ENCODE measurements at regions not wholly inside any gene's neighbourhood (a gene's known extent, or its start where the extent isn't known, plus 50 kb on each side); places are given as distances from the start of the nearest gene placed in this dataset.

DNA sequence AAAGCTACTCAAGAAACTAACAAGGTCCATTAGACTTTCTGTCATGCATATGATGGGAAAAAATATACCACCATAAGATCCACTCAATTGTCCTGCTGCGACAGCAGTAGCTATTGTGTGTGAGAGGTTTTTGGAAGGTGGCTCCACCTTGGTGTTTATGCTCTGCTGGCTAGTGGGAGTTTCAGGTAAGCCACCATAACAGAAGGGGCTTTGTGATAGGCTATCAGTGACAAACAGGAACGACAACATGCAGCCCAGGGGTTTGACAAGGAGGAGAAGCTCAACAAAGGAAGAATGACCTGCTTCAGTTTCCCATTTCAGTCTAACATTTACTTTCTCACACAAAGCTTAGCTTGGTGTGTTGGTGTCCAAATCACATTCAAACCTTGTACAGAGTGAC lies 182.6 kb downstream of the ATOH1 start (continued):
- TF ChIP-seq, protein P1, sequence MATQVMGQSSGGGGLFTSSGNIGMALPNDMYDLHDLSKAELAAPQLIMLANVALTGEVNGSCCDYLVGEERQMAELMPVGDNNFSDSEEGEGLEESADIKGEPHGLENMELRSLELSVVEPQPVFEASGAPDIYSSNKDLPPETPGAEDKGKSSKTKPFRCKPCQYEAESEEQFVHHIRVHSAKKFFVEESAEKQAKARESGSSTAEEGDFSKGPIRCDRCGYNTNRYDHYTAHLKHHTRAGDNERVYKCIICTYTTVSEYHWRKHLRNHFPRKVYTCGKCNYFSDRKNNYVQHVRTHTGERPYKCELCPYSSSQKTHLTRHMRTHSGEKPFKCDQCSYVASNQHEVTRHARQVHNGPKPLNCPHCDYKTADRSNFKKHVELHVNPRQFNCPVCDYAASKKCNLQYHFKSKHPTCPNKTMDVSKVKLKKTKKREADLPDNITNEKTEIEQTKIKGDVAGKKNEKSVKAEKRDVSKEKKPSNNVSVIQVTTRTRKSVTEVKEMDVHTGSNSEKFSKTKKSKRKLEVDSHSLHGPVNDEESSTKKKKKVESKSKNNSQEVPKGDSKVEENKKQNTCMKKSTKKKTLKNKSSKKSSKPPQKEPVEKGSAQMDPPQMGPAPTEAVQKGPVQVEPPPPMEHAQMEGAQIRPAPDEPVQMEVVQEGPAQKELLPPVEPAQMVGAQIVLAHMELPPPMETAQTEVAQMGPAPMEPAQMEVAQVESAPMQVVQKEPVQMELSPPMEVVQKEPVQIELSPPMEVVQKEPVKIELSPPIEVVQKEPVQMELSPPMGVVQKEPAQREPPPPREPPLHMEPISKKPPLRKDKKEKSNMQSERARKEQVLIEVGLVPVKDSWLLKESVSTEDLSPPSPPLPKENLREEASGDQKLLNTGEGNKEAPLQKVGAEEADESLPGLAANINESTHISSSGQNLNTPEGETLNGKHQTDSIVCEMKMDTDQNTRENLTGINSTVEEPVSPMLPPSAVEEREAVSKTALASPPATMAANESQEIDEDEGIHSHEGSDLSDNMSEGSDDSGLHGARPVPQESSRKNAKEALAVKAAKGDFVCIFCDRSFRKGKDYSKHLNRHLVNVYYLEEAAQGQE (IDR thresholded peaks at IDR 0.05; ENCODE audit: low read depth, low read length): no peak
- TF ChIP-seq RXRA (IDR thresholded peaks at IDR 0.05; ENCODE audit: borderline replicate concordance, low read depth): no peak

DNA sequence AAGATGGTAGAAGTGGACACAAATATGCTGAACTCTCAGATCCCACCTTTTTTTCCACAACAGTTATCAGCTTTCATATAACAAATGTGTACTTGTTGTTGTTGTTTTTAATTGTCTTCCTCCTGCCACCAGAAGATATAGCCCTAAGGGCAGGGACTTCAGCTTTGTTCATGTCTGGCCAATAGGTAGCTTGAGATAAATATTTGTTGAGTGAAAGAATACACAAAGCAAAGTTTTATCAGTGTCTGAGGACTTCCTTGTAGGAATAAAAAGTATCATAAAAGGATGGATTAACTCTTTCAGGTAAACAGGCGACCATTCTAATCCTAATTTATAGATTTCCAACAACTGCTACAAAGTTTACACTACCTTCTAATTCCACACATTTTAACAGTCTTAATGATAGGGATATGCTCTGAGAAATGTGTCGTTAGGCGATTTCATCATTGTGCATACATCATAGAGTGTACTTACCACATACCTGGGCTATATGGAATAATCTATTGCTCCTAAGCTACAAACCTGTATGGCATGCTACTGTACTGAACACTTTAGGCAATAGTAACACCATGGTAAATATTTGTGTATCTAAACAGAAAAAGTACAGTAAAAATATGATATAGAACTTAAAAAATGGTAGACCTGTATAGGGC lies 186.1 kb downstream of the ATOH1 start:
- H4K20me1 ChIP-seq (ENCODE audit: insufficient read depth): no peaks in the 10 kb centered on the region
- no peaks in the 10 kb centered on the region for H3K4me1 ChIP-seq (ENCODE audit: control insufficient read depth in 1 of 2, insufficient read depth in 2 of 2, low read depth in 1 of 2, low read length in 1 of 2)
- no peak overlapping the region for H3K9ac ChIP-seq
- no peaks in the 10 kb centered on the region for H3K27me3 ChIP-seq (ENCODE audit: insufficient read depth)
- no peak overlapping the region for H2AFZ ChIP-seq (ENCODE audit: low read depth)
- ChIA-PET CTCF (interaction anchor here (0.6 kb wide), 1 partner anchor 225 kb away, joined by 3 read pairs; no protein-coding TSS in a partner anchor), POLR2A (no interaction called here)
- TF ChIP-seq, protein P1 (IDR thresholded peaks at IDR 0.05; ENCODE audit: low read depth, low read length): no peak
- no peak for TF ChIP-seq RFX5 (IDR thresholded peaks at IDR 0.05; ENCODE audit: low read length)
- TF ChIP-seq, protein P2, sequence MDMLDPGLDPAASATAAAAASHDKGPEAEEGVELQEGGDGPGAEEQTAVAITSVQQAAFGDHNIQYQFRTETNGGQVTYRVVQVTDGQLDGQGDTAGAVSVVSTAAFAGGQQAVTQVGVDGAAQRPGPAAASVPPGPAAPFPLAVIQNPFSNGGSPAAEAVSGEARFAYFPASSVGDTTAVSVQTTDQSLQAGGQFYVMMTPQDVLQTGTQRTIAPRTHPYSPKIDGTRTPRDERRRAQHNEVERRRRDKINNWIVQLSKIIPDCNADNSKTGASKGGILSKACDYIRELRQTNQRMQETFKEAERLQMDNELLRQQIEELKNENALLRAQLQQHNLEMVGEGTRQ (IDR thresholded peaks at IDR 0.05; ENCODE audit: borderline replicate concordance, low read depth, low read length): no peak
- TF ChIP-seq, protein P3, sequence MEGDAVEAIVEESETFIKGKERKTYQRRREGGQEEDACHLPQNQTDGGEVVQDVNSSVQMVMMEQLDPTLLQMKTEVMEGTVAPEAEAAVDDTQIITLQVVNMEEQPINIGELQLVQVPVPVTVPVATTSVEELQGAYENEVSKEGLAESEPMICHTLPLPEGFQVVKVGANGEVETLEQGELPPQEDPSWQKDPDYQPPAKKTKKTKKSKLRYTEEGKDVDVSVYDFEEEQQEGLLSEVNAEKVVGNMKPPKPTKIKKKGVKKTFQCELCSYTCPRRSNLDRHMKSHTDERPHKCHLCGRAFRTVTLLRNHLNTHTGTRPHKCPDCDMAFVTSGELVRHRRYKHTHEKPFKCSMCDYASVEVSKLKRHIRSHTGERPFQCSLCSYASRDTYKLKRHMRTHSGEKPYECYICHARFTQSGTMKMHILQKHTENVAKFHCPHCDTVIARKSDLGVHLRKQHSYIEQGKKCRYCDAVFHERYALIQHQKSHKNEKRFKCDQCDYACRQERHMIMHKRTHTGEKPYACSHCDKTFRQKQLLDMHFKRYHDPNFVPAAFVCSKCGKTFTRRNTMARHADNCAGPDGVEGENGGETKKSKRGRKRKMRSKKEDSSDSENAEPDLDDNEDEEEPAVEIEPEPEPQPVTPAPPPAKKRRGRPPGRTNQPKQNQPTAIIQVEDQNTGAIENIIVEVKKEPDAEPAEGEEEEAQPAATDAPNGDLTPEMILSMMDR (IDR thresholded peaks at IDR 0.05): no peak
- TF ChIP-seq TAF1 (IDR thresholded peaks at IDR 0.05; ENCODE audit: borderline replicate concordance, low read depth, low read length): no peak
- no peak for TF ChIP-seq SIN3A (IDR thresholded peaks at IDR 0.05; ENCODE audit: borderline replicate concordance, low read depth, low read length)
- no peak for TF ChIP-seq TEAD4 (IDR thresholded peaks at IDR 0.05; ENCODE audit: borderline replicate concordance, insufficient read depth)
- no peak for TF ChIP-seq POLR2AphosphoS5 (IDR thresholded peaks at IDR 0.05; ENCODE audit: low read depth, low read length)
- no peak for TF ChIP-seq EZH2phosphoT487 (IDR thresholded peaks at IDR 0.05; ENCODE audit: borderline replicate concordance, low read depth)
- no peak for TF ChIP-seq SMC3 (IDR thresholded peaks at IDR 0.05; ENCODE audit: low read depth, low read length)
- TF ChIP-seq, protein P4, sequence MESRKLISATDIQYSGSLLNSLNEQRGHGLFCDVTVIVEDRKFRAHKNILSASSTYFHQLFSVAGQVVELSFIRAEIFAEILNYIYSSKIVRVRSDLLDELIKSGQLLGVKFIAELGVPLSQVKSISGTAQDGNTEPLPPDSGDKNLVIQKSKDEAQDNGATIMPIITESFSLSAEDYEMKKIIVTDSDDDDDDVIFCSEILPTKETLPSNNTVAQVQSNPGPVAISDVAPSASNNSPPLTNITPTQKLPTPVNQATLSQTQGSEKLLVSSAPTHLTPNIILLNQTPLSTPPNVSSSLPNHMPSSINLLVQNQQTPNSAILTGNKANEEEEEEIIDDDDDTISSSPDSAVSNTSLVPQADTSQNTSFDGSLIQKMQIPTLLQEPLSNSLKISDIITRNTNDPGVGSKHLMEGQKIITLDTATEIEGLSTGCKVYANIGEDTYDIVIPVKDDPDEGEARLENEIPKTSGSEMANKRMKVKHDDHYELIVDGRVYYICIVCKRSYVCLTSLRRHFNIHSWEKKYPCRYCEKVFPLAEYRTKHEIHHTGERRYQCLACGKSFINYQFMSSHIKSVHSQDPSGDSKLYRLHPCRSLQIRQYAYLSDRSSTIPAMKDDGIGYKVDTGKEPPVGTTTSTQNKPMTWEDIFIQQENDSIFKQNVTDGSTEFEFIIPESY (IDR thresholded peaks at IDR 0.05; ENCODE audit: borderline replicate concordance, low read depth): no peak
- TF ChIP-seq YY1 (IDR thresholded peaks at IDR 0.05; ENCODE audit: low read depth): no peak
- TF ChIP-seq MXI1 (IDR thresholded peaks at IDR 0.05; ENCODE audit: low read depth, low read length): no peak
- TF ChIP-seq GATA2 (CRISPR knock-in tag; IDR thresholded peaks at IDR 0.05): no peak
- no peak for TF ChIP-seq NRF1 (IDR thresholded peaks at IDR 0.05; ENCODE audit: low read depth, low read length)
- no peak for TF ChIP-seq CHD2 (IDR thresholded peaks at IDR 0.05; ENCODE audit: low read length, partially characterized antibody)
- 34% methylated on average over 3 of the region's 3 CpGs for WGBS (ENCODE audit: low lambda C conversion rate)
- no peak overlapping the region for H3K4me3 ChIP-seq (ENCODE audit: low read depth in 2 of 2, low read length in 1 of 2)
- no peaks in the 10 kb centered on the region for H3K9me3 ChIP-seq
- no peak overlapping the region for H3K4me2 ChIP-seq
- no peak overlapping the region for H3K27ac ChIP-seq (ENCODE audit: low read depth in 2 of 2, low read length in 1 of 2)
- H3K79me2 ChIP-seq (ENCODE audit: insufficient read depth): no peaks in the 10 kb centered on the region
- DNase-seq: no peak
- H3F3A ChIP-seq (replicated peaks; ENCODE audit: insufficient read depth): no peaks in the 10 kb centered on the region
- H3K36me3 ChIP-seq (replicated peaks in 1 of 2; ENCODE audit: control insufficient read depth in 1 of 2, insufficient read depth in 2 of 2, low read length in 1 of 2): no peaks in the 10 kb centered on the region
- H3K9me2 ChIP-seq: no peaks in the 10 kb centered on the region

All from SK-N-SH (cell line).